Peyer's patch (tissue), 4 donors: ENCODE measurements at regions not wholly inside any gene's neighbourhood (a gene's known extent, or its start where the extent isn't known, plus 50 kb on each side); places are given as distances from the start of the nearest gene placed in this dataset.

Experiments
- CTCF ChIP-seq, 6 experiments: fragments of 450-650 bp in 4 of 6; fragments of 200-600 bp in 2 of 6; sonication (generic) in 1 of 6; IDR thresholded peaks; one replicate each; pipeline ENCODE4 v1.5.1; 2017 to 2019; ENCODE audit warnings: antibody characterized with exemption in 6 of 6, mild to moderate bottlenecking in 3 of 6, moderate library complexity in 1 of 6
- POLR2A ChIP-seq, 2 donors: fragments of 450-650 bp; IDR thresholded peaks; one replicate each; pipeline ENCODE4 v1.5.1; 2017; ENCODE audit warnings: antibody characterized with exemption in 2 of 2, mild to moderate bottlenecking in 2 of 2, moderate library complexity in 2 of 2

GRCh38 chr1:87167848-87168525 is 160.7 kb upstream of the LMO4 start:
- TF ChIP-seq CTCF (IDR thresholded peaks at IDR 0.05) (no peak), POLR2A (IDR thresholded peaks at IDR 0.05) (no peak)
